ENCODE measurements at regions not wholly inside any gene's neighbourhood (a gene's known extent, or its start where the extent isn't known, plus 50 kb on each side); places are given as distances from the start of the nearest gene placed in this dataset.

DNA sequence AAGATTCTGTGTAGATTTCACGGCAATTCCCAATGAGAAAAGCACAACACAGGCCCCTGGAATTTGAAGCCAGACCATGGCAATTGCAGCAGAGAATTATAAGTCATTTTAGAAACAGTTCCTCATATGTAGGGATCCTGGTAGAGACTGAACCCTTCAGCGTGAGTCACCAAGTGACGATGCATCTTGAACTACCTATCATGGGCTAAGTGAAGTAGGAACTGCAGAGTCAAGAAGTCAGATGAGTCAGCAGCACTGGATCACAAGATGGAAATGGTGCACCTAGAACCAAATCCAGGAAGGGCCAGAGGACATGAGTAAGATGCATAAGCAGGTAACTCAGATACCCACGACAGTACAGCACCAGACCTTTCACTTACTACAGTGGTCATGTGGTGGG, 140.0 kb upstream of the TPK1 start:
- no peaks in the 10 kb centered on the region for H3K9me3 ChIP-seq (ENCODE audit: low read length)
- POLR2A ChIA-PET, result no interaction called here
- no peak overlapping the region for H3K4me3 ChIP-seq (ENCODE audit: low read length)
- no peaks in the 10 kb centered on the region for H3K4me1 Mint-ChIP-seq
- peaks cover 2 to 14% of the 10 kb centered on the region in 2 donors for H3K27me3 Mint-ChIP-seq
- no peaks in the 10 kb centered on the region for H3K36me3 ChIP-seq (ENCODE audit: insufficient read depth, low read length)
- H3K4me1 ChIP-seq (ENCODE audit: insufficient read depth, low read length), result no peaks in the 10 kb centered on the region
- no peak overlapping the region for H3K27ac Mint-ChIP-seq
- H3K27ac ChIP-seq (ENCODE audit: low read depth, low read length), result no peak overlapping the region
- DNase-seq, result no peak
- no peaks in the 10 kb centered on the region for H3K27me3 ChIP-seq (ENCODE audit: insufficient read depth, low read length, poor library complexity, severe bottlenecking)
- H3K36me3 Mint-ChIP-seq, result peaks cover 0 to 2% (median 0%) of the 10 kb centered on the region in 3 donors
- H3K9me3 Mint-ChIP-seq, result no peaks in the 10 kb centered on the region
- H3K4me3 Mint-ChIP-seq, result no peak overlapping the region
- CTCF ChIA-PET, result no interaction called here

DNA sequence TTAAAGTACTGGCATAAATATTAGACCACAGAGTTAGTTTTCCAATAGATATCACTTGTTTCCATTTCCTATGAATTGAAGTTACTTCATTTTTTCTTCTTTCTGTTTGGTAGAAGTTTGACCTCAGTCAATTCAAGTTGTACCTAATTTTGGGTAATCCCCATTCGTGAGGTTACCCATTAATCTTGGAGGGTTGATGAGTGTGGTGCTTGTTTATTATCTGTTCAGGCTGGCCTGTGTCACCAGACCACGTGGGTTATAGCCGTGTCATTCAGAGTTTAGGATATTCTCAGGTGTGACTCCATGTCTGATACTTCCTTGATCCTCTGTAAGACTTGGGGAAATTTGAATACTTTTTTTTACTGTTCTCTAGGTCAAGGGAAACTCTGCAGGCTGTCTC, 133.9 kb upstream of the TPK1 start:
- Histone ChIP-seq H3K9me3 (ENCODE audit: low read length) (no peaks in the 10 kb centered on the region), H3K36me3 (ENCODE audit: insufficient read depth, low read length) (no peaks in the 10 kb centered on the region), H3K4me3 (ENCODE audit: low read length) (no peak overlapping the region), H3K27me3 (ENCODE audit: insufficient read depth, low read length, poor library complexity, severe bottlenecking) (no peaks in the 10 kb centered on the region), H3K4me1 (ENCODE audit: insufficient read depth, low read length) (no peaks in the 10 kb centered on the region), H3K27ac (ENCODE audit: low read depth, low read length) (no peak overlapping the region)
- H3K4me1 Mint-ChIP-seq, result no peaks in the 10 kb centered on the region
- H3K36me3 Mint-ChIP-seq, result peaks cover 0 to 2% (median 0%) of the 10 kb centered on the region in 3 donors
- no peak overlapping the region for H3K27ac Mint-ChIP-seq
- H3K27me3 Mint-ChIP-seq, result peaks cover 2 to 14% of the 10 kb centered on the region in 2 donors
- ChIA-PET POLR2A (no interaction called here), CTCF (no interaction called here)
- H3K4me3 Mint-ChIP-seq, result no peak overlapping the region
- DNase-seq, result no peak
- no peaks in the 10 kb centered on the region for H3K9me3 Mint-ChIP-seq

DNA sequence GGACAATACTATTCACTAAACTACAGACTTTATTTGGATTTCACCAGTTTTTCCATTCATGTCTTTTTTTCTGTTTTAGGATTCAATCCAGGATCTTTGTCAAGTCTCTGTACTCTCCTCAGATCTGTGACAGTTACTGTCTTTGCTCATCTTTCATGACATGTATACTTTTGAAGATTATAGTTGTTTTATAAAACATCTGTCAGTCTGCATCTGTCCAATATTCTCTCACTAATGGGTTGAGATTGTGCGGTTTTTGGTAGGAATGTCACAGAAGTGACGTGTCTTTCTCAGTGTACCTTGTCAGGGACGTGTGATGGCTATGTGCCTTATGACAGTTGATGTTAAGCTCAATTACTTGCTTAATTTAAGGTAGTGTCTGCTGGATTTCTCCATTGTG, 124.9 kb upstream of the TPK1 start:
- no peaks in the 10 kb centered on the region for H3K36me3 Mint-ChIP-seq
- H3K9me3 ChIP-seq (ENCODE audit: low read length), result no peaks in the 10 kb centered on the region
- H3K27me3 Mint-ChIP-seq, result peaks cover 0 to 2% of the 10 kb centered on the region in 2 donors
- no peaks in the 10 kb centered on the region for H3K27me3 ChIP-seq (ENCODE audit: insufficient read depth, low read length, poor library complexity, severe bottlenecking)
- no peak overlapping the region for H3K4me3 ChIP-seq (ENCODE audit: low read length)
- no peak overlapping the region for H3K27ac ChIP-seq (ENCODE audit: low read depth, low read length)
- no peaks in the 10 kb centered on the region for H3K9me3 Mint-ChIP-seq
- ChIA-PET CTCF (no interaction called here), POLR2A (no interaction called here)
- no peak overlapping the region for H3K27ac Mint-ChIP-seq
- no peaks in the 10 kb centered on the region for H3K36me3 ChIP-seq (ENCODE audit: insufficient read depth, low read length)
- no peak overlapping the region for H3K4me3 Mint-ChIP-seq
- DNase-seq, result no peak
- H3K4me1 ChIP-seq (ENCODE audit: insufficient read depth, low read length), result no peaks in the 10 kb centered on the region
- no peaks in the 10 kb centered on the region for H3K4me1 Mint-ChIP-seq

- POLR2A ChIA-PET, result no interaction called here
- H3K4me3 Mint-ChIP-seq, result no peak overlapping the region
- DNase-seq, result no peak
- Histone ChIP-seq H3K27ac (ENCODE audit: low read depth, low read length) (no peak overlapping the region), H3K4me3 (ENCODE audit: low read length) (no peak overlapping the region), H3K4me1 (ENCODE audit: insufficient read depth, low read length) (no peaks in the 10 kb centered on the region), H3K36me3 (ENCODE audit: insufficient read depth, low read length) (no peaks in the 10 kb centered on the region), H3K9me3 (ENCODE audit: low read length) (no peaks in the 10 kb centered on the region), H3K27me3 (ENCODE audit: insufficient read depth, low read length, poor library complexity, severe bottlenecking) (no peaks in the 10 kb centered on the region)
- CTCF ChIA-PET, result no interaction called here
- no peak overlapping the region for H3K27ac Mint-ChIP-seq
- H3K36me3 Mint-ChIP-seq, result no peaks in the 10 kb centered on the region
- no peaks in the 10 kb centered on the region for H3K27me3 Mint-ChIP-seq
- H3K9me3 Mint-ChIP-seq, result peaks cover 2 to 8% (median 4%) of the 10 kb centered on the region in 5 donors
- H3K4me1 Mint-ChIP-seq, result no peaks in the 10 kb centered on the region
Measured at GRCh38 chr7:144957998-144958397, 122.1 kb upstream of the TPK1 start.

DNA sequence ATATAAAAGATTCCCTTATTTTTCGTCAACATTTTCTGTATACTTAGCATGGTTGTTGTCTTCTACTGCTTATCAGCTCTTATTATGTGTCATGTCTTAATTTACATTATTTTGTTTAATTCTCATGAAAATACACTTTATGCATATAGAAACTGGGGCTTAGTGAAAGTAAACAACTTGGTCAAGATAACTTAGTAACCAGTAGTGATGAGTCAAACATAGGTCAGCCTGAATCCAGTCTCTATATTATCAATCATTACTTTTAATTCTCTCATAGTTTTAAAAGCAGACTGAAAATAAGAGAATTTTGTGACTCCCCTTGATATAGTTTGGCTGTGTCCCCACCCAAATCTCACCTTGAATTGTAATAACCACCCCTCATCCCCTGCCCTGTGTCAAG, 119.6 kb upstream of the TPK1 start:
- Histone ChIP-seq H3K36me3 (ENCODE audit: insufficient read depth, low read length) (no peaks in the 10 kb centered on the region), H3K27ac (ENCODE audit: low read depth, low read length) (no peak overlapping the region), H3K4me1 (ENCODE audit: insufficient read depth, low read length) (no peaks in the 10 kb centered on the region), H3K27me3 (ENCODE audit: insufficient read depth, low read length, poor library complexity, severe bottlenecking) (no peaks in the 10 kb centered on the region), H3K9me3 (ENCODE audit: low read length) (no peaks in the 10 kb centered on the region), H3K4me3 (ENCODE audit: low read length) (no peak overlapping the region)
- H3K4me1 Mint-ChIP-seq, result no peaks in the 10 kb centered on the region
- no peak overlapping the region for H3K4me3 Mint-ChIP-seq
- no peak for DNase-seq
- H3K27ac Mint-ChIP-seq, result no peak overlapping the region
- ChIA-PET POLR2A (no interaction called here), CTCF (no interaction called here)
- peaks cover 2 to 8% (median 4%) of the 10 kb centered on the region in 5 donors for H3K9me3 Mint-ChIP-seq
- H3K36me3 Mint-ChIP-seq, result no peaks in the 10 kb centered on the region
- peaks cover 2% of the 10 kb centered on the region in 2 donors for H3K27me3 Mint-ChIP-seq

- Histone ChIP-seq H3K36me3 (ENCODE audit: insufficient read depth, low read length) (no peaks in the 10 kb centered on the region), H3K4me3 (ENCODE audit: low read length) (no peak overlapping the region), H3K27ac (ENCODE audit: low read depth, low read length) (no peak overlapping the region), H3K27me3 (ENCODE audit: insufficient read depth, low read length, poor library complexity, severe bottlenecking) (no peaks in the 10 kb centered on the region), H3K4me1 (ENCODE audit: insufficient read depth, low read length) (no peaks in the 10 kb centered on the region), H3K9me3 (ENCODE audit: low read length) (no peaks in the 10 kb centered on the region)
- POLR2A ChIA-PET, result no interaction called here
- DNase-seq, result no peak
- Mint-ChIP-seq H3K4me1 (peaks cover 0 to 4% (median 0%) of the 10 kb centered on the region in 3 donors), H3K27ac (no peak overlapping the region), H3K4me3 (no peak overlapping the region), H3K9me3 (peaks cover 0 to 2% (median 0%) of the 10 kb centered on the region in 5 donors), H3K27me3 (peaks cover 9 to 14% of the 10 kb centered on the region in 2 donors), H3K36me3 (no peaks in the 10 kb centered on the region)
- CTCF ChIA-PET, result no interaction called here
Measured at GRCh38 chr7:144941127-144941526, 105.3 kb upstream of the TPK1 start.

DNA sequence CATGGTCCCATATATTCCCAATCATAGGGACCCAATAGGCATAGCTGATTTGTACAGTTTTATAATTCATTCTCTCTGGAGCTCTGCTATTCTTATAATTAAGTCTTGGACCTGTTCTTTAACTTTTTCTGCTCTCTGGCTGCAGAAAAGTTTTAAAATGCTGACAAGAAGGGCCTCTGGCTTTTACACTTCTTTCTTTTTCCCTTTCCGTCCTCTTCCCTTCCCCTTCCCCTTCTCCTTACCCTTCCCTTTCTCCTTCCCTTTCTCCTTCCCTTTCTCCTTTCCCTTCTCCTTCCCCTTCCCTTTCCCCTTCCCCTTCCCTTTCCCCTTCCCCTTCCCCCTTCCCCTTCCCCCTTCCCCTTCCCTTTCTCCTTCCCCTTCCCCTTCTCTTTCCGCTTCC, 101.3 kb upstream of the TPK1 start:
- Histone ChIP-seq H3K4me1 (ENCODE audit: insufficient read depth, low read length) (no peaks in the 10 kb centered on the region), H3K27ac (ENCODE audit: low read depth, low read length) (no peak overlapping the region), H3K36me3 (ENCODE audit: insufficient read depth, low read length) (no peaks in the 10 kb centered on the region), H3K9me3 (ENCODE audit: low read length) (no peaks in the 10 kb centered on the region), H3K27me3 (ENCODE audit: insufficient read depth, low read length, poor library complexity, severe bottlenecking) (no peaks in the 10 kb centered on the region), H3K4me3 (ENCODE audit: low read length) (no peak overlapping the region)
- CTCF ChIA-PET, result no interaction called here
- Mint-ChIP-seq H3K9me3 (peaks cover 0 to 7% (median 2%) of the 10 kb centered on the region in 5 donors), H3K4me3 (no peak overlapping the region), H3K27me3 (peaks cover 11 to 14% of the 10 kb centered on the region in 2 donors), H3K4me1 (peaks cover 0 to 4% (median 0%) of the 10 kb centered on the region in 3 donors), H3K36me3 (no peaks in the 10 kb centered on the region), H3K27ac (no peak overlapping the region)
- no peak for DNase-seq
- POLR2A ChIA-PET, result no interaction called here

DNA sequence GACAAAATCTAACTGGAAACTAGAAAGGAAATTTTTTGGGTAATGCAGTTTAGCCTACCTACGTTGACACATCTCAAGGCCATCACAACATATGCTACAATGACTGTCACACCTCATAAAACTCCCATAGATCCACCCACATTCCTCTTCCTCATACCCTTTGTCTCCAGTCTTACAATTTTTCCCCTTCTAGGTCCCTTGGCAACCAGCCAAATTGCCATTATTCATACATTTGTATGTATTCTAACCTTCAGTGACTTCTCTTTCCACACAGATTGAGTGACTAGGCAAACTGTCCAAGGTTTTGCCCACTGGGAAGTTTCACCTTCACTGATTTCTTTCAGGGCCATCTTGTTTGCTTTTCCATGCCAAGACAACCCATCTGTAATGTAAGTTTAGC, 100.5 kb upstream of the TPK1 start:
- Mint-ChIP-seq H3K36me3 (no peaks in the 10 kb centered on the region), H3K4me3 (no peak overlapping the region)

DNA sequence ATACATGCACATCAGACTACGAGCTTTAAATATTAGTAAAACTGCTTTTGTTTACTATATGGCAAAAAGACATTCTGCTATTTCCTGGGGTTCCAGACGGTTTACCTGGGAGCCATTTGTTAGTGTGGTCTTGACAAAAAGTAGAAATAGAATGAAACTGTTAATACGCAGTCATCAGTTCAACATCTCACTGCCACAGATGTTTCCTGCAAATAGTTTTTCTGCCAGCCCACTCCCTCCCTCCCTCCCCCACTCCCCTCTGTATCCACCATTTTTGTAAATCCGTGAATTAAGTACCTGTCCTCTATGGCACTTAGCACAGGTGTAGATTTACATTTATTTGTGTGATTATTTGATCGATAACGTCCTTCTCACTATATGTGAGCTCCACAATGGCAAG, 74.6 kb upstream of the TPK1 start:
- no peak for DNase-seq
- H3K9me3 Mint-ChIP-seq, result no peaks in the 10 kb centered on the region
- peaks cover 10 to 13% of the 10 kb centered on the region in 2 donors for H3K27me3 Mint-ChIP-seq
- H3K4me1 ChIP-seq (ENCODE audit: insufficient read depth, low read length), result no peaks in the 10 kb centered on the region
- H3K27ac Mint-ChIP-seq, result no peak overlapping the region
- POLR2A ChIA-PET, result no interaction called here
- no peak overlapping the region for H3K4me3 ChIP-seq (ENCODE audit: low read length)
- no peaks in the 10 kb centered on the region for H3K27me3 ChIP-seq (ENCODE audit: insufficient read depth, low read length, poor library complexity, severe bottlenecking)
- peaks cover 4 to 8% (median 5%) of the 10 kb centered on the region in 3 donors for H3K4me1 Mint-ChIP-seq
- H3K36me3 ChIP-seq (ENCODE audit: insufficient read depth, low read length), result no peaks in the 10 kb centered on the region
- no peak overlapping the region for H3K27ac ChIP-seq (ENCODE audit: low read depth, low read length)
- H3K9me3 ChIP-seq (ENCODE audit: low read length), result no peaks in the 10 kb centered on the region
- peaks cover 0 to 4% (median 0%) of the 10 kb centered on the region in 3 donors for H3K36me3 Mint-ChIP-seq
- CTCF ChIA-PET, result no interaction called here
- H3K4me3 Mint-ChIP-seq, result no peak overlapping the region

More for the DNA sequence above, 100.5 kb upstream of the TPK1 start:
- H3K27me3 ChIP-seq (ENCODE audit: insufficient read depth, low read length, poor library complexity, severe bottlenecking), result no peaks in the 10 kb centered on the region
- no peak overlapping the region for H3K27ac Mint-ChIP-seq
- no peak overlapping the region for H3K27ac ChIP-seq (ENCODE audit: low read depth, low read length)
- H3K9me3 ChIP-seq (ENCODE audit: low read length), result no peaks in the 10 kb centered on the region
- no peaks in the 10 kb centered on the region for H3K36me3 ChIP-seq (ENCODE audit: insufficient read depth, low read length)
- CTCF ChIA-PET, result no interaction called here
- no peaks in the 10 kb centered on the region for H3K4me1 ChIP-seq (ENCODE audit: insufficient read depth, low read length)
- no peak overlapping the region for H3K4me3 ChIP-seq (ENCODE audit: low read length)
- H3K27me3 Mint-ChIP-seq, result peaks cover 11 to 14% of the 10 kb centered on the region in 2 donors
- H3K4me1 Mint-ChIP-seq, result peaks cover 0 to 4% (median 0%) of the 10 kb centered on the region in 3 donors
- POLR2A ChIA-PET, result no interaction called here
- peaks cover 0 to 7% (median 2%) of the 10 kb centered on the region in 5 donors for H3K9me3 Mint-ChIP-seq
- no peak for DNase-seq

Data from CD8-positive, alpha-beta memory T cell (primary cell).